Naive B cell (primary cell): ENCODE measurements at regions not wholly inside any gene's neighbourhood (a gene's known extent, or its start where the extent isn't known, plus 50 kb on each side); places are given as distances from the start of the nearest gene placed in this dataset.

Experiments
- ATAC-seq, 2 donors: fragments of 150-1000 bp; cut with Tn5 transposase; 2 replicates each; pipeline ENCODE4 v1.10.0; 2021; ENCODE audit warnings: low read depth in 2 of 2, mild to moderate bottlenecking in 2 of 2, moderate library complexity in 2 of 2
- DNase-seq: peaks from one replicate; pipeline ENCODE4 v3.0.0; 2022
- H3K27ac Mint-ChIP-seq, 6 donors: one replicate each; pipeline ENCODE4 v1.8.0; 2020 to 2022; ENCODE audit warnings: mild to moderate bottlenecking in 6 of 6, mixed read lengths in 6 of 6, moderate library complexity in 5 of 6, inconsistent platforms in 2 of 6
- H3K27me3 Mint-ChIP-seq, 3 donors: one replicate each; pipeline ENCODE4 v1.8.0; 2021 to 2022; ENCODE audit warnings: mixed read lengths in 3 of 3, mild to moderate bottlenecking in 1 of 3
- H3K36me3 Mint-ChIP-seq, 2 donors: one replicate each; pipeline ENCODE4 v1.8.0; 2020 to 2022; ENCODE audit warnings: mixed read lengths in 2 of 2, inconsistent platforms in 1 of 2, mild to moderate bottlenecking in 1 of 2
- H3K4me1 Mint-ChIP-seq, 3 donors: one replicate each; pipeline ENCODE4 v1.8.0; 2020 to 2022; ENCODE audit warnings: mixed read lengths in 3 of 3, inconsistent platforms in 1 of 3, mild to moderate bottlenecking in 1 of 3, moderate library complexity in 1 of 3
- H3K4me3 Mint-ChIP-seq, 8 donors: one replicate each; pipeline ENCODE4 v1.8.0; 2020 to 2022; ENCODE audit warnings: mild to moderate bottlenecking in 8 of 8, mixed read lengths in 8 of 8, moderate library complexity in 8 of 8, inconsistent platforms in 2 of 8
- H3K9me3 Mint-ChIP-seq, 7 donors: one replicate each; pipeline ENCODE4 v1.8.0; 2020 to 2022; ENCODE audit warnings: mixed read lengths in 7 of 7, mild to moderate bottlenecking in 5 of 7, inconsistent platforms in 2 of 7, moderate library complexity in 1 of 7

- Mint-ChIP-seq H3K36me3 (no peaks in the 10 kb centered on the region), H3K9me3 (peaks cover 0 to 15% (median 11%) of the 10 kb centered on the region in 7 donors), H3K4me1 (no peaks in the 10 kb centered on the region), H3K4me3 (no peak overlapping the region), H3K27me3 (no peaks in the 10 kb centered on the region), H3K27ac (no peak overlapping the region)
- ATAC-seq (no peak), DNase-seq (no peak)
These were observed 1376.1 kb upstream of the TENM3 start for GRCh38 chr4:180866933-180867643.

DNA sequence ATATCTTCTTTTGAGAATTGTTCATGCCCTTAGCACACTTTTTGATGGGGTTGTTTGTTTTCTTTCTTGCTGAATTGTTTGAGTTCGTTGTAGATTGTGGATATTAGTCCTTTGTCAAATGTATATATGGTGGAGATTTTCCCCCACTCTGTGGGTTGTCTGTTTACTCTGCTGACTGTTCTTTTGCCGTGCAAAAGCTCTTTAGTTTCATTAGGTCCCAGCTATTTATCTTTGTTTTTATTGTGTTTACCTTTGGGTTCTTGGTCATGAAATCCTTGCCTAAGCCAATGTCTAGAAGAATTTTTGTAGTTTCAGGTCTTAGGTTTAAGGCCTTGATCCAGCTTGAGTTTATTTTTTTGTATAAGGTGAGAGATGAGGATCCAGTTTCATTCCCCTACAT lies 1372.6 kb upstream of the TENM3 start:
- no peak for ATAC-seq
- H3K4me3 Mint-ChIP-seq = no peak overlapping the region
- H3K27ac Mint-ChIP-seq = no peak overlapping the region
- no peaks in the 10 kb centered on the region for H3K4me1 Mint-ChIP-seq
- peaks cover 3 to 21% (median 9%) of the 10 kb centered on the region in 7 donors for H3K9me3 Mint-ChIP-seq
- no peaks in the 10 kb centered on the region for H3K27me3 Mint-ChIP-seq
- DNase-seq = no peak
- no peaks in the 10 kb centered on the region for H3K36me3 Mint-ChIP-seq

GRCh38 chr4:180898305-180898704 lies 1344.9 kb upstream of the TENM3 start:
- Mint-ChIP-seq H3K36me3 (no peaks in the 10 kb centered on the region), H3K4me3 (no peak overlapping the region), H3K4me1 (no peaks in the 10 kb centered on the region), H3K27me3 (no peaks in the 10 kb centered on the region), H3K27ac (no peak overlapping the region), H3K9me3 (peaks cover 0 to 13% (median 5%) of the 10 kb centered on the region in 7 donors)
- ATAC-seq (no peak), DNase-seq (no peak)

DNA sequence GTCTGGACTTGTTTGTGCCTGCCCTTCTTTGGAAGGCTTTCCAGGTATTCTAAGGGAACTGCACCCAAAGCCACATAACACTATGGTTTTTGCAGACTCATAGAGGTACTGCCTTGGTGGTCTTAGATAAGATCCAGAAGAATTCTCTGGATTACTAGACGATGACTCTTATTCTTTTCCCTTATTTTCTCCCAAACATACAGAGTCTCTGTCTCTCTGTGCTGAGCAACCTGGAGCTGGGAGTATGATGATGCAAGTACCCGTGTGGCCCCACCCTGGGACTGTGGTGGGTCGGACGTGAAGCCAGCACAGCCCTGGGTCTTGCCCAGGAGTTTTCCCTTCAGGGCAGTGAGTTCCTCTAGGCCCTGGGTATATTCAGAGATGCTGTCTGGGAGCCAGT lies 1342.4 kb upstream of the TENM3 start:
- H3K36me3 Mint-ChIP-seq = no peaks in the 10 kb centered on the region
- ATAC-seq (no peak), DNase-seq (no peak)
- no peaks in the 10 kb centered on the region for H3K4me1 Mint-ChIP-seq
- H3K4me3 Mint-ChIP-seq = no peak overlapping the region
- no peaks in the 10 kb centered on the region for H3K27me3 Mint-ChIP-seq
- peaks cover 0 to 13% (median 5%) of the 10 kb centered on the region in 7 donors for H3K9me3 Mint-ChIP-seq
- no peak overlapping the region for H3K27ac Mint-ChIP-seq

DNA sequence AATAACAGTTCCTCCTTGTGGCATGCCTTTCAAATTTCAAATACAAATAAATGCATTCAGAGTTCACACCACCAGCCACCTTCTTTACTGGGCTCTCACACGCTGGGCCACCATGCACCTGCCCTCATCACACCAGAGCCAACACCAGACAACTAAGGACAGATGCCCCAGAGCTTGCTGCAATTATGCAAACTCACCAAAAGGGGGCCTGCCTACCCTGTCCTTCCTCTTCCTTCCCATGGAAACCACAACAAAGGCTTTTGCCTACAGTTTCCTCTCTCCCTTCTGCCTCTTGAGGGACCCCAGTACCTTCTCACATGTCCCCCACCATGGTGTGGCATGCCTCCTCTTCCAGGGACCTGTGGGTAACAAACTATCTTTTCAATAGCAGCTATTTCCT lies 1333.9 kb upstream of the TENM3 start:
- no peak for DNase-seq
- H3K27ac Mint-ChIP-seq = no peak overlapping the region
- H3K27me3 Mint-ChIP-seq = no peaks in the 10 kb centered on the region

DNA sequence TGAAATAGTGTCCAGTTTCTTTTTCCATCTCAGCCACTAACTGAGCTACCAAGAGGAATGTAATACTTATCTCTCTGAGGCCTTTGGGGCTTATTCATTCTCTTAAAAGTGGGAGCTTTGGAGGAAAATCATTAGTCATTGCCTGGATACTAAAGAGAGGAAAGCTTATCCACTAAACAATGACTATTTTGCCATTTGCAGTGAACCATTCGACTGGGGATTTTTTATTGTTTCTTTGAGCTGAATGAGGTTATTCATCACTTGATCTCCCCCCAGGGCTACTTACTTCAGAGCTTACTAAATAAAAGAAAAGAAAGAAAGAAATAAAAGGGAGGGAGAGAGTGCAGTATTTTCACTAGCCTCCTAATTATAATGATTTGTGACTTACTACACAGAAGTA lies 1329.5 kb upstream of the TENM3 start:
- H3K27me3 Mint-ChIP-seq = no peaks in the 10 kb centered on the region
- no peak overlapping the region for H3K4me3 Mint-ChIP-seq
- H3K27ac Mint-ChIP-seq = no peak overlapping the region
- H3K36me3 Mint-ChIP-seq = no peaks in the 10 kb centered on the region
- ATAC-seq = no peak
- no peak for DNase-seq
- H3K4me1 Mint-ChIP-seq = no peaks in the 10 kb centered on the region
- H3K9me3 Mint-ChIP-seq = peaks cover 0 to 7% (median 0%) of the 10 kb centered on the region in 7 donors

More for the DNA sequence above, 1333.9 kb upstream of the TENM3 start:
- no peak for ATAC-seq
- no peak overlapping the region for H3K4me3 Mint-ChIP-seq
- H3K36me3 Mint-ChIP-seq = no peaks in the 10 kb centered on the region
- peaks cover 0 to 10% (median 0%) of the 10 kb centered on the region in 7 donors for H3K9me3 Mint-ChIP-seq
- H3K4me1 Mint-ChIP-seq = no peaks in the 10 kb centered on the region

DNA sequence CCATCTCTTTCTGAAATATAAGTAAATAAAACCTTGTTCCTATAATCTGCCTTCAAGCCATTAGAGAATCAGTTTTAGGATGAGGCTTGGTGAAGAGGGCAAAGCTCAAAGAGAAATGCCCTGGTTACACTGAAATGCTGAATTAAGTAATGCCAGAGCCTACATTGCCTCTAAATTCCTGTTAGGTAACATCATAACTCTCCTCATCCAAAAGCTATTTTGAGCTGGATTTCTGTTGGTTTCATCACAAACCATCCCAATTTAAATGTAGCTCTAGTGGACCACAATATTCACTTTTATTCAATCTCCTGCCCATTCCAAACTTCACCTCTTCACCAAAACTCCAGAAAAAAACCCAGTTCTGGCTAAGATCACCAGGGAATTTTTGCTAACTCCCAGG lies 1319.7 kb upstream of the TENM3 start:
- Mint-ChIP-seq H3K27me3 (no peaks in the 10 kb centered on the region), H3K27ac (no peak overlapping the region), H3K36me3 (no peaks in the 10 kb centered on the region), H3K4me3 (no peak overlapping the region), H3K4me1 (no peaks in the 10 kb centered on the region), H3K9me3 (peaks cover 0 to 2% (median 0%) of the 10 kb centered on the region in 7 donors)
- DNase-seq = no peak
- no peak for ATAC-seq

DNA sequence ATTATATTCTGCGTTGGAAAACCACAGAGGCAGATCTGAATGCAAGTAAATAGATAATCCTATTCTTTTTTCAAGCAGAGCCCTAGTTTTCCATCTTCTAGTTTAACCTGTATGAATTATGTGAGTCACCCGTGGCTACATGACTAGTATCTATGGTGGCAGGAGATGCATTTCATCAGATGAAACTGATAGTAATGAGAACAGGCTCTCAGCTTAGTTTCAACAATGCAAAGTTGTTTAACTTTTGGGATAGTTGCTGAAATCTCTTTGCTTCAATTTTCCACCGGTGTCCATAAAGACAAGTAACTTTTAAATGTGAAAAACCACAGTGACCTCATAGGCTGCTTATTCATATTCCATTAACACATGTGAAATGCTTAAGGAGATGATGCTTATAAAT lies 1317.4 kb upstream of the TENM3 start:
- Mint-ChIP-seq H3K27me3 (no peaks in the 10 kb centered on the region), H3K4me3 (no peak overlapping the region), H3K9me3 (peaks cover 0 to 2% (median 0%) of the 10 kb centered on the region in 7 donors), H3K4me1 (no peaks in the 10 kb centered on the region), H3K36me3 (no peaks in the 10 kb centered on the region), H3K27ac (no peak overlapping the region)
- DNase-seq (no peak), ATAC-seq (no peak)

DNA sequence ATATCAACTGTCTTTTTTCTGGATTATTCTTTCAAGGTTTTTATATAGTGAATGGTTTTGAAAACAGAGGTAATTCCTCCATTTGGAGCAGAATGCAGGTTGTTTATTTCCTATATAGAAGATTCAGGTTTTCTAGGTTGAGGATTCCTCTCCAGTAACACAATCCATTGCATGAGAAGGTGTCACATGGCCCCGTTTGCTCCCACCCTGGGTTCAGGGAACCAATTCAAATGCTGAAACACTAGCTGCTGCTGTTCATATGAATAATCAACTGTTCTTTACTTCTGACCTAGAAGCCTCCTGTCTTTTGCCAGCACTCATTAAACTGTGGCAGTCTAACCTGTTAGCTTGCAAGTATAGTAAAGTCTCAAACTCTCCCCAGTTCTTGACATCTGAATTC lies 1316.9 kb upstream of the TENM3 start:
- no peak overlapping the region for H3K4me3 Mint-ChIP-seq
- H3K9me3 Mint-ChIP-seq = peaks cover 0 to 2% (median 0%) of the 10 kb centered on the region in 7 donors
- no peak overlapping the region for H3K27ac Mint-ChIP-seq
- no peaks in the 10 kb centered on the region for H3K27me3 Mint-ChIP-seq
- H3K36me3 Mint-ChIP-seq = no peaks in the 10 kb centered on the region
- ATAC-seq (no peak), DNase-seq (no peak)
- no peaks in the 10 kb centered on the region for H3K4me1 Mint-ChIP-seq

- H3K36me3 Mint-ChIP-seq = no peaks in the 10 kb centered on the region
- H3K4me3 Mint-ChIP-seq = no peak overlapping the region
- H3K27ac Mint-ChIP-seq = no peak overlapping the region
- H3K9me3 Mint-ChIP-seq = peaks cover 0 to 4% (median 0%) of the 10 kb centered on the region in 7 donors
- no peaks in the 10 kb centered on the region for H3K27me3 Mint-ChIP-seq
- H3K4me1 Mint-ChIP-seq = no peaks in the 10 kb centered on the region
- no peak for DNase-seq
- ATAC-seq = no peak
These were observed 1310.7 kb upstream of the TENM3 start for GRCh38 chr4:180932370-180933001.

DNA sequence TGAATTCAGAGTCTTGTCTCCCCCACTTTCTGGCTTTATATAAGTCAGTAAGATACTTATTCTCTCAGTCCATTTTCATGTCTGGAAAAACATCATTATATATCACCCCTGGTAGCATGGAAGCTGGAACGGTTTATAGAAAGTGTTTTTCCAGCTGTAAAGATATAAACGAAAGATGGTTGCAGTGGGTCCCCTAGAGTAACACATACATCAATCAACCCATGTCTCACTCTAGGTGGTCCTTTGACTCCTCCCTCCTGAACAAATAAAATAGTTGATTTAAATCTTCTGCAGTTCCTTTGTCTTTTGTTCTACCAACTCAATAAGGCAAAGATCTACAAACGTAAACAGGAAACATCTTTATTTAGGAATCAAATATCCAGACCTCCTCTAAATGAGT lies 1306.1 kb upstream of the TENM3 start:
- DNase-seq (no peak), ATAC-seq (no peak)
- H3K9me3 Mint-ChIP-seq = peaks cover 0 to 4% (median 2%) of the 10 kb centered on the region in 7 donors
- H3K27me3 Mint-ChIP-seq = no peaks in the 10 kb centered on the region
- H3K4me3 Mint-ChIP-seq = no peak overlapping the region
- H3K36me3 Mint-ChIP-seq = no peaks in the 10 kb centered on the region
- no peaks in the 10 kb centered on the region for H3K4me1 Mint-ChIP-seq
- no peak overlapping the region for H3K27ac Mint-ChIP-seq

DNA sequence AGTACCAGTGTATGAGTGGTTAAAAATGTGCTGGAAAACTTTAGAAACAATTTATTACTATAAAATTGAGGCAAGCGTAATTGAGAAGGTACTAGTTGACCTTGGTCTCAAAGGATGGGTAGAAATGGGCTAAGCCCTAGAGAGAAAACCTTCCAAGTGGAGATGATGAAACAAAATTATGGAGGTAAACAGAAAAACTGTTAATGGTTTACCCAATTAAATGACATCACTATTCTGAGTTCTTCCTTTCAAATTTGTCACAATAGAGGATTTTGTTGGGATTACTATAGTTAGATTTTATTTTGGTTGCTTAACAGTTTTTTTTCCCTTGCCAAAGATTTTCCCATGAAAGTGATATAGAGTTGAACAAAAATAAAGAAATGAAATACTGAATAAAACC lies 1302.5 kb upstream of the TENM3 start:
- Mint-ChIP-seq H3K4me1 (no peaks in the 10 kb centered on the region), H3K27me3 (no peaks in the 10 kb centered on the region), H3K36me3 (no peaks in the 10 kb centered on the region), H3K9me3 (peaks cover 0 to 2% (median 0%) of the 10 kb centered on the region in 7 donors), H3K4me3 (no peak overlapping the region), H3K27ac (no peak overlapping the region)
- DNase-seq = no peak
- ATAC-seq = no peak

GRCh38 chr4:180942367-180942916 lies 1300.8 kb upstream of the TENM3 start:
- Mint-ChIP-seq H3K9me3 (peaks cover 0 to 7% (median 0%) of the 10 kb centered on the region in 7 donors), H3K4me1 (no peaks in the 10 kb centered on the region), H3K36me3 (no peaks in the 10 kb centered on the region), H3K27me3 (no peaks in the 10 kb centered on the region), H3K27ac (no peak overlapping the region), H3K4me3 (no peak overlapping the region)
- DNase-seq (no peak), ATAC-seq (no peak)

DNA sequence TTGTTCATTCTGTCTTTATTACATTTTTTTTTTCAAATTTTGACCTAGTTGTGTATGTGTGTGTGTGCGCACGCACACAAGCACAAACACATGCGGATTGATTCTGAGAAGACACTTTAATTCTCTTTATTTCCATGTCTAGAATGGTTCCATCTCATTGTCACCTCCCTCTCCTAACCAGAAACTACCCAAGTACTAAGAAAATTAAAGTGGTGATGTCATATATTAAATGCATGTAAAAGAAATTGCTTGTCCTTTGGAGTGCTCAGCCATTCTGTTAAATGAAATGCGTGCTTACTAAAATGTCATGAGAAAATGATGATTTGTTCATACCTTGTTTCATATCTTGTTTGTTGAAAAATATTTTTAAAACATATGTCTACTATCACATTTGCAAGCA lies 1297.0 kb upstream of the TENM3 start:
- Mint-ChIP-seq H3K9me3 (peaks cover 0 to 7% (median 0%) of the 10 kb centered on the region in 7 donors), H3K4me3 (peak overlapping the region in 1 of 8 donors; percentile 16), H3K27me3 (no peaks in the 10 kb centered on the region), H3K36me3 (no peaks in the 10 kb centered on the region), H3K4me1 (no peaks in the 10 kb centered on the region), H3K27ac (no peak overlapping the region)
- ATAC-seq (no peak), DNase-seq (no peak)
